Parathyroid adenoma (tissue), 2 donors: ENCODE measurements at regions not wholly inside any gene's neighbourhood (a gene's known extent, or its start where the extent isn't known, plus 50 kb on each side); places are given as distances from the start of the nearest gene placed in this dataset.

Source experiments
- H2AFZ ChIP-seq: fragments of 300-600 bp; sonication (generic); one replicate; pipeline ENCODE4 v1.7.0; 2017; ENCODE audit warnings: antibody characterized with exemption, mild to moderate bottlenecking
- H3K27ac ChIP-seq: fragments of 300-600 bp; sonication (generic); one replicate; pipeline ENCODE4 v1.7.0; 2017
- H3K27me3 ChIP-seq: fragments of 300-600 bp; sonication (generic); one replicate; pipeline ENCODE4 v1.7.0; 2017; ENCODE audit warnings: low read length; ENCODE audit not compliant: control insufficient read depth, insufficient read depth
- H3K36me3 ChIP-seq: fragments of 300-600 bp; sonication (generic); one replicate; pipeline ENCODE4 v1.7.0; 2017; ENCODE audit warnings: low read length; ENCODE audit not compliant: control insufficient read depth, insufficient read depth
- H3K4me1 ChIP-seq: fragments of 300-600 bp; sonication (generic); one replicate; pipeline ENCODE4 v1.7.0; 2017; ENCODE audit warnings: control low read depth
- H3K4me2 ChIP-seq: fragments of 300-600 bp; sonication (generic); one replicate; pipeline ENCODE4 v1.7.0; 2017; ENCODE audit warnings: low read length
- H3K4me3 ChIP-seq: fragments of 300-600 bp; sonication (generic); one replicate; pipeline ENCODE4 v1.7.0; 2017; ENCODE audit warnings: low read depth, low read length
- H3K79me2 ChIP-seq: fragments of 300-600 bp; sonication (generic); one replicate; pipeline ENCODE4 v1.7.0; 2017; ENCODE audit warnings: control low read depth
- H3K9ac ChIP-seq: fragments of 300-600 bp; sonication (generic); one replicate; pipeline ENCODE4 v1.7.0; 2017; ENCODE audit warnings: mild to moderate bottlenecking
- H3K9me3 ChIP-seq: fragments of 300-600 bp; sonication (generic); one replicate; pipeline ENCODE4 v1.7.0; 2017; ENCODE audit warnings: low read length; ENCODE audit not compliant: control insufficient read depth
- CTCF ChIP-seq: fragments of 300-600 bp; sonication (generic); IDR thresholded peaks from one replicate; pipeline ENCODE4 v1.7.0; 2017; ENCODE audit warnings: antibody characterized with exemption, mild to moderate bottlenecking
- donor health status: primary hyperparathyroidism.

- H3K36me3 ChIP-seq = no peaks in the 10 kb centered on the region
- no peak overlapping the region for H3K9ac ChIP-seq
- no peaks in the 10 kb centered on the region for H3K79me2 ChIP-seq
- no peak overlapping the region for H3K4me3 ChIP-seq
- H2AFZ ChIP-seq = no peak overlapping the region
- H3K4me2 ChIP-seq = no peak overlapping the region
- H3K4me1 ChIP-seq = peaks cover 18% of the 10 kb centered on the region
- no peaks in the 10 kb centered on the region for H3K9me3 ChIP-seq
- no peak overlapping the region for H3K27ac ChIP-seq
- no peak for TF ChIP-seq CTCF
- H3K27me3 ChIP-seq = no peaks in the 10 kb centered on the region
These were observed 170.4 kb downstream of the PIK3R1 start for GRCh38 chr5:68385936-68386335.

- Histone ChIP-seq H3K27ac (no peak overlapping the region), H3K36me3 (no peaks in the 10 kb centered on the region), H2AFZ (no peak overlapping the region), H3K4me3 (no peak overlapping the region), H3K27me3 (no peaks in the 10 kb centered on the region), H3K4me1 (peaks cover 16% of the 10 kb centered on the region), H3K9ac (no peak overlapping the region), H3K79me2 (no peaks in the 10 kb centered on the region), H3K4me2 (no peak overlapping the region), H3K9me3 (no peaks in the 10 kb centered on the region)
- no peak for TF ChIP-seq CTCF
These were observed 171.7 kb downstream of the PIK3R1 start for GRCh38 chr5:68387074-68387796.

- no peaks in the 10 kb centered on the region for H3K79me2 ChIP-seq
- no peaks in the 10 kb centered on the region for H3K9me3 ChIP-seq
- H3K4me1 ChIP-seq = peaks cover 24% of the 10 kb centered on the region
- no peak overlapping the region for H3K4me3 ChIP-seq
- H3K36me3 ChIP-seq = no peaks in the 10 kb centered on the region
- H2AFZ ChIP-seq = peak overlapping the region; percentile 33
- H3K27ac ChIP-seq = no peak overlapping the region
- H3K4me2 ChIP-seq = no peak overlapping the region
- no peak for TF ChIP-seq CTCF
- H3K27me3 ChIP-seq = no peaks in the 10 kb centered on the region
- no peak overlapping the region for H3K9ac ChIP-seq
These were observed 174.1 kb downstream of the PIK3R1 start for GRCh38 chr5:68389618-68390017.

- Histone ChIP-seq H3K4me1 (peaks cover 45% of the 10 kb centered on the region), H3K9ac (no peak overlapping the region), H3K4me2 (peak overlapping the region; percentile 28)
These were observed 177.1 kb downstream of the PIK3R1 start for GRCh38 chr5:68392617-68393016.

More at GRCh38 chr5:68392617-68393016, 177.1 kb downstream of the PIK3R1 start:
- no peaks in the 10 kb centered on the region for H3K27me3 ChIP-seq
- no peaks in the 10 kb centered on the region for H3K79me2 ChIP-seq
- TF ChIP-seq CTCF = no peak
- H3K27ac ChIP-seq = peak overlapping the region; percentile 80
- H2AFZ ChIP-seq = no peak overlapping the region
- no peak overlapping the region for H3K4me3 ChIP-seq
- H3K9me3 ChIP-seq = no peaks in the 10 kb centered on the region
- no peaks in the 10 kb centered on the region for H3K36me3 ChIP-seq
